Spleen (tissue), 7 donors: ENCODE measurements at regions not wholly inside any gene's neighbourhood (a gene's known extent, or its start where the extent isn't known, plus 50 kb on each side); places are given as distances from the start of the nearest gene placed in this dataset.

ENCODE experiments used
- POLR2A ChIP-seq, 3 donors: fragments of 450-650 bp; IDR thresholded peaks; one replicate each; pipeline ENCODE4 v1.5.1; 2017; ENCODE audit warnings: antibody characterized with exemption in 3 of 3, mild to moderate bottlenecking in 1 of 3
- POLR2AphosphoS5 ChIP-seq, 3 donors: sonication (generic); formaldehyde crosslinking; IDR thresholded peaks; one replicate each; pipeline ENCODE4 v1.5.1; 2017; ENCODE audit warnings: antibody characterized with exemption in 3 of 3
- TF ChIP-seq, protein P1 (sequence below), 11 experiments: fragments of 200-600 bp in 7 of 11; fragments of 450-650 bp in 4 of 11; sonication (generic) in 4 of 11; IDR thresholded peaks in 8 of 11; conservative IDR thresholded peaks in 3 of 11; 1 replicate in 7 of 11; 2 replicates in 4 of 11; pipeline versions ENCODE4 v1.4.0 to v1.8.0; 2016 to 2021; ENCODE audit warnings: antibody characterized with exemption in 11 of 11, inconsistent platforms in 4 of 11, mild to moderate bottlenecking in 1 of 11
- donor health status: DM: no; HTN: no; CAD: no; lungs with moderate emphysema.
- donor health status: DM: no; HTN: no; CAD: no.
- donor health status: DM: no; HTN: no; CAD: no.

DNA sequence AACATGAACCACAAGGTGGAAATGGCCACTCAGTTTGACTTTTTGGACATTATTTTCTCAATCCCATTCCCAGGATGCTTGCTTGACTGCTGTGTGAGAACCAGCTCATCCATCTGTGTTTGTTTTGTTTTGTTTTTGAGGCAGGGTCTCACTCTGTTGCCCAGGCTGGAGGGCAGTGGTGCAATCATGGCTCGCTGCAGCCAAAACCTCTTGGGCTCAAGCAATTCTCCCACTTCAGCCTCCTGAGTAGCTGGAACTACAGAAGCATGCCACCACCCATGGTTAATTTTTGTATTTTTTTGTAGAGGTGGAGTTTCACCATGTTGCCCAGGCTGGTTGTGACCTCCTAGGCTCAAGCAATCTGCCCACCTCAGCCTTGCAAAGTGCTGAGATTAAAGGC is 166.0 kb upstream of the CDH4 start:
- TF ChIP-seq, protein P1, sequence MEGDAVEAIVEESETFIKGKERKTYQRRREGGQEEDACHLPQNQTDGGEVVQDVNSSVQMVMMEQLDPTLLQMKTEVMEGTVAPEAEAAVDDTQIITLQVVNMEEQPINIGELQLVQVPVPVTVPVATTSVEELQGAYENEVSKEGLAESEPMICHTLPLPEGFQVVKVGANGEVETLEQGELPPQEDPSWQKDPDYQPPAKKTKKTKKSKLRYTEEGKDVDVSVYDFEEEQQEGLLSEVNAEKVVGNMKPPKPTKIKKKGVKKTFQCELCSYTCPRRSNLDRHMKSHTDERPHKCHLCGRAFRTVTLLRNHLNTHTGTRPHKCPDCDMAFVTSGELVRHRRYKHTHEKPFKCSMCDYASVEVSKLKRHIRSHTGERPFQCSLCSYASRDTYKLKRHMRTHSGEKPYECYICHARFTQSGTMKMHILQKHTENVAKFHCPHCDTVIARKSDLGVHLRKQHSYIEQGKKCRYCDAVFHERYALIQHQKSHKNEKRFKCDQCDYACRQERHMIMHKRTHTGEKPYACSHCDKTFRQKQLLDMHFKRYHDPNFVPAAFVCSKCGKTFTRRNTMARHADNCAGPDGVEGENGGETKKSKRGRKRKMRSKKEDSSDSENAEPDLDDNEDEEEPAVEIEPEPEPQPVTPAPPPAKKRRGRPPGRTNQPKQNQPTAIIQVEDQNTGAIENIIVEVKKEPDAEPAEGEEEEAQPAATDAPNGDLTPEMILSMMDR (IDR thresholded peaks at IDR 0.05 in 8 of 11, conservative IDR thresholded peaks at IDR 0.05 in 3 of 11) = no peak
- no peak for TF ChIP-seq POLR2A (IDR thresholded peaks at IDR 0.05)
- TF ChIP-seq POLR2AphosphoS5 (IDR thresholded peaks at IDR 0.05) = no peak
